GM13976 (cell line): ENCODE measurements at regions not wholly inside any gene's neighbourhood (a gene's known extent, or its start where the extent isn't known, plus 50 kb on each side); places are given as distances from the start of the nearest gene placed in this dataset.

ENCODE experiments used
- DNase-seq: peaks from one replicate; pipeline ENCODE4 v3.0.0; 2012; ENCODE audit warnings: low spot score
- CTCF ChIP-seq: IDR thresholded peaks from 2 replicates; pipeline ENCODE4 v1.5.1; 2012; ENCODE audit warnings: borderline replicate concordance, mild to moderate bottlenecking; ENCODE audit not compliant: insufficient read depth; ENCODE audit errors: extremely low read depth, missing control alignments, control extremely low read depth
- in situ Hi-C: fragments of 300-500 bp; cut with MboI; formaldehyde crosslinking; loops from one replicate; pipeline ENCODE4 v1.12.0; 2022; ENCODE audit warnings: low sequenced_read_pairs, mixed read lengths, inconsistent platforms; ENCODE audit not compliant: unreplicated experiment

GRCh38 chr3:137514853-137515252 is 249.3 kb upstream of the SOX14 start:
- no peak for DNase-seq
- in situ Hi-C loops, result no loop called here

GRCh38 chr3:137519602-137520001 is 244.5 kb upstream of the SOX14 start:
- DNase-seq, result no peak
- in situ Hi-C loops, result no loop called here
- no peak for TF ChIP-seq CTCF

More at GRCh38 chr3:137514853-137515252, 249.3 kb upstream of the SOX14 start:
- no peak for TF ChIP-seq CTCF

GRCh38 chr3:137524751-137525150 is 239.4 kb upstream of the SOX14 start:
- TF ChIP-seq CTCF, result no peak
- no peak for DNase-seq
- in situ Hi-C loops, result no loop called here

- in situ Hi-C loops, result no loop called here
- no peak for DNase-seq
- TF ChIP-seq CTCF, result no peak
These were observed 238.6 kb upstream of the SOX14 start for GRCh38 chr3:137525471-137525870.

GRCh38 chr3:137542049-137542448 is 222.1 kb upstream of the SOX14 start:
- no peak for TF ChIP-seq CTCF
- no peak for DNase-seq
- in situ Hi-C loops, result no loop called here

GRCh38 chr3:137554242-137554641 is 209.9 kb upstream of the SOX14 start:
- in situ Hi-C loops, result no loop called here
- TF ChIP-seq CTCF, result no peak

GRCh38 chr3:137568880-137569279 is 195.2 kb upstream of the SOX14 start:
- TF ChIP-seq CTCF, result no peak
- in situ Hi-C loops, result no loop called here

More at GRCh38 chr3:137554242-137554641, 209.9 kb upstream of the SOX14 start:
- DNase-seq, result no peak

More at GRCh38 chr3:137568880-137569279, 195.2 kb upstream of the SOX14 start:
- no peak for DNase-seq
